Stimulated activated CD4-positive, alpha-beta T cell treated with anti-CD3 and anti-CD28 coated beads, Interleukin-1b, Interleukin-23, amount 100 ng/mL, for 48 hours (primary cell): ENCODE measurements at regions not wholly inside any gene's neighbourhood (a gene's known extent, or its start where the extent isn't known, plus 50 kb on each side); places are given as distances from the start of the nearest gene placed in this dataset.
"Not testable (repeated sequence)": the region's sequence is repeated elsewhere in the genome, so short reads cannot be mapped to it uniquely, and the experiment has no call there.

Experiments
- DNase-seq: peaks from one replicate; pipeline ENCODE4 v3.0.0-alpha.2; 2020

DNA sequence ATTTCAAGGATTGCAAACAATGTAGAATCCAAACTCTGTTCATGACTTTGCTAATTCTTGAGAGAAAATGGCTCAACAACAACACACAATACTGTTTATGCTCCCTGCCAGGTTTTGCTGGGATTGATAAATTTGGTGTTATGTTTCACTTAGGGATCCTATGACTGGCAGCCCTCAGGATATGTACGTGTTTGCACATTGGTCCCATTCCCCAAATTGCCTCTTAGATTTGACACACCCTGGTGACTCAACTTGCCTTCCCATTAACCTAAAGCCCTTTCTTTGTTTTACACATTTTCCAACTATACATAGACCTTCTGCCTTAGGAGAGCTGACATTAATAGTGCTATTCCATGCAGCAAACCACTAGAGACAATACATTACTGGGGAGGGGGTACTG, 809.4 kb upstream of the AMELY start:
- no peak for DNase-seq

DNA sequence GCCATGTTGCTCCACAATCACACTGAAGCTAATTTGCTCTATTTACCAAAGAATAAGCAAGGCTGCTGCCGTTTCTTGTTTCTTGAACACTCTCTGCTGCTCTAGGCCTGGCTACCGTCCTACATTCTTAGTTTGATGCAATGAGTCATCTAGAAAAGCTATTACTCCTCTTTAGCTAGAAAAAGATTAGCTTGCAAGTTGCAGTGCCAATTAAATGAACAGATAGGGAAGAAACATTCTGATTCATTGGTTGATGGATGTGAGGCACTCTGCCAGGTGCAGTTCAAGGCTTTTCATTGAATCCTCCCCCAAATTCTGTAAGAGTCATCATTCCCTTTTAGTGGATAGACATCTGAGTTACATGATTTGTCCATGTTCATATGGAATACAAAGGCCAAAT, 807.7 kb upstream of the AMELY start:
- DNase-seq = no peak

DNA sequence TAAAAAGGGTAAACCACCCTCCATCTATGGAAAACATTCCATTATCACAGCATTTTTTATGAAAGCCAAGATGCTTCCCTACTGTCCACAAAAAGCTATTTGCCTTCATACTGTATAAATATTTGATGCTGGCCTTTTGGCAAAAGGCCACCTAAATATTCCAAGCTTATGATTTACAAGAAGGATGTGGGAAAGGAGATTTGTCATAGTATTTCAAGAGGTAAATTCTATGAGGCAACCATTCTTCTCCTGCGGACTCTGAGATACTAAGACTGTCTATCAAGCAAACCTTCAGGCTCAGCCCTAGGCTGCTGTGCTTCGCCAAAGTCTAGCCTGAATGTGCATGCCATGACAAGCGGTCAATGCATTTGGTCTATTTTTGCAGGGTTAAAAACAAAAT, 807.1 kb upstream of the AMELY start:
- no peak for DNase-seq

DNA sequence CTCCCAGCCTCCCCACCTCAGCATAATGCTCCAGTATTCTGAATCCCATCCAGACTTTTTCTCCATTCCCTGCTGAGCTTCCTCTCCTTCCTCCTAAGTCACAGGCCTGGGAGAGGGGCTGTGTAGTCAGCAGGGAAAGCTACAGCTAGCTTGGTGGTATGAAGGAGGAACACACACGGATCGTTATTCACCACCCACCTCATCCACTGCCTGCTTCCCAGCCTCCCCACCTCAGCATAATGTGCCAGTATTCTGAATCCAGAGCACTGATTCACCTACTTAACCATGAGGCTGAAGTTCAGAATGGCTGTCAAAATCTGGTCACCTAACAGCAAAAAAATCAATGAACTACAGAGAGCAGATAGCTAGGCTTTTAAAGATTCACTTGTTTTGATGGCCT, 806.6 kb upstream of the AMELY start:
- DNase-seq = no peak

DNA sequence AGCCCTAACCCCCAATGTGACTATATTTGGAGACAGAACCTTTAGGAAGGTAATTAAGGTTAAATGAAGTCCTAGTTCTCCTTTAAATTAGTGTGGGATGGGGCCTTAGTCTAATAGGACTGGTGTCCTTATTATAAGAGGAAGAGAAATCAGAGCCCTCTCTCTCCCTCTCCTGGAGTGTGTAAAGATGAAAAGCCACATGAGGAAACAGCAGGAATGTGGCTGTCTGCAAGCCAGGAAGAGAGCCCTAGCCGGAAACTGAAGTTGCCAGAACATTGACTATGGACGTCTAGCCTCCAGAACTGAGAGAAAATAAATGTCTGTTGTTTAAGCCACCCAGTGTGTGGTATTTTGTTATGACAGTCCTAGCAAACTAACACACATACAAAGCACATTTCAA, 802.9 kb upstream of the AMELY start:
- no peak for DNase-seq

DNA sequence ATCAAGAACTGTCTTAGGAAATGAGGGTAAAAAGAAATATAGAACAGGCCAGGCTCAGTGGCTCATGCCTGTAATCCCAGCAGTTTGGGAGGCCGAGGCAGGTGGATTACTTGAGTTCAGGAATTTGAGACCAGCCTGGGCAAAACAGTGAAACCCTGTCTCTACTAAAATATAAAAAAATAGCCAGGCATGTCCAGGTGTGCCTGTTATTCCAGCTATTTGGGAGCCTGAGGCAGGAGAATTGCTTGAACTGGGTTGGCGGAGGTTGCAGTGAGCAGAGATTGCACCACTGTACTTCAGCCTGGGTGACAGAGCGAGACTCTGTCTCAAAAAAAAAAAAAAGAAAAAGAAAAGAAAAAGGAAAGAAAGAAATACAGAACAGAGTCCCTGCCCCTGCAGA, 802.2 kb upstream of the AMELY start:
- DNase-seq = not testable (repeated sequence)

DNA sequence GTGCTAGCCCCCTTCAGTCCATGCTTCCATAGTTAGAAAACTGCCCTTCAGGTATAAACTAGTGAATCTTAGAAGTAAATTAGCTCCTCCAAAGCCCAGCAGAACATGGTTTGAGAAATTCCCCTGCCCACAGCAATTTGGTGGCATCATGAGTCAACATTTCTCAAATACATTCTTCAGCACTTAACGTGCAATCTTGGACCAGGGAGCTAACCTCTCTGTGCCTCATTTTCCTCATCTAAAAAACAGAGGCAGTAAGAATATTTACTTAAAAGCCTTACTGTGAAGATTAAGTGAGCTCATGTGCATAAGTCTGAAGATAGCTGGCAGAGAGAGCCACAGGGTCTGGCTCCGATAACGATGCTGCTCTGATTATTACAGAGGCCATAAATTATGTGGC, 800.7 kb upstream of the AMELY start:
- DNase-seq = no peak

DNA sequence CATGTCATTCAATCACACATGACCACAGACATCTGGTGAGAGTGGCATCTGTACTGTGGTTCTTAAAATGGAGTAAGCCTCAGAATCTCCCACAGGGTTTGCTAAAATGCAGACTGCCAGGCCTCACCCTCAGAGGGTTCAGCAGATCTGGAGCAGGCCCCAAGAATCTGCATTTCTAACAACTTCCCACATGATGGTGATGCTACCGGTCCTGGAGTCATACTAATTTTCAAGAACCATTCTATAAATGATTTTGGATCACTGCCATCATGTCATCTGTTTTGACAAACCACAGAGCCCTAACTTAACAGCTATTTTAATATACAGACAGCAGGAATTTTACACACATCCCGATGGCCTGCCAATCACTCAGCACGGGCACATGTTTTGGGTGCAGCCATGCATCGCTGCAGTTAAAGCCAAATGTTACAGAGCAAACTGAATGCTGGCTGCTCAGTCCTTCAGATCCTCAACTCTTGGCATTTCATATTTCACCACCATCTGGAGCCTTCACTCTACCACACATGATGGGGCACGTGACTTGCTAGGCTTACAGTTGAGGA, 792.1 kb upstream of the AMELY start:
- DNase-seq = no peak

DNA sequence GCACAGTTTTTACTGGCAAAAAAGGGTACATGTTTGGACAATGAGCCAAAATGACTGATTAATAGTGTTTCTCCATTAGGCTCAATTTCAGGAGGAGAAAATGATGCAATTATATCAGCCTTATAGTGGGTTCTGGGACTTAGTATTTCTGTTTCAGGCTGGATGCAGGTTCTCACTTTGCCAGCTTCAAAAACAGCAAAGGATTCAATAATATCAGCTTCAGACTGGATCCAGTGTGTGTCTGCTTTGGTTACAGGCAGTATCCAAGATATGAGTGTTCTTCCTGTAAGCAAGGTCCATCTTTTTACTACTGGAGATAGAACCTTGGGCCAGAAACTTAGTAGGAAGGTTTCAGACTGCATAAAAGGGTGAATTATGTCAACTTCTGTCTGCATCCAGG, 790.9 kb upstream of the AMELY start:
- DNase-seq = no peak

DNA sequence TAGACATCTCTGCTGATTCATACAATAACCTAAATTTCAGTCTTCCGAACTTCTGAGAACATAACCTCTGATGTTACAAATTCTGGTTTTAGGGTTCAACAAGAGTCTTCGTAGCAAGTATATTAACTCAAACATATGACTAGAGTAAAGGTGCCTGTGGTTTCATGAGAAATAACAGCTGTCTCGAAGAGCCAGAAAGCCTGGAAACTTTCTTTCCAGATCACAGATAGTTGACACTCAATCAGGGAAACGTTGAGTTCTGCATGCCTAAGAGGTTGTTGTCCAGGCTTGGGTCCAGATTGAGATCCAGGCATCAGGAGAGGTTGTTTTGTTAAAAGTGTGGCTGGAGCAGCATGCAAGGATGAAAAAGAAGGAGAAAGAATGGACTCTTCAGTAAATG, 790.1 kb upstream of the AMELY start:
- no peak for DNase-seq

DNA sequence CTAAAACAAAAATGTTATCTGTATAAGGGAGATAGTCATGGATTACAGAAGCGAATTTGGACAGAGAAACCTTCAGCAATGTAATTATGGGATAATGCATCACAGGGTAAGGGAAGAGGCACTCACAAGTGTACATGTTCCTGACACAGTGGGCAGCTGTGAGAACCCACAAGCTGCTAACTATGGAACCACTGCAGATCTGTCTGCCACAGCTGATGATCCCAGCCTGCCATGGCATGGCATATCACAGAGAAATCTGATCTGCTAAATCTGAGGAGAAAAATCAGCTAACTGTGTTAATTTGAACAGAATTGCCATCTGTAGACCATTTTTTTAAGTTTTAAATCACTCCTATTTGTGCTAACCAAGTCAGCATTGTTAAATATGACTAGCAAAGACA, 786.0 kb upstream of the AMELY start:
- DNase-seq = no peak

DNA sequence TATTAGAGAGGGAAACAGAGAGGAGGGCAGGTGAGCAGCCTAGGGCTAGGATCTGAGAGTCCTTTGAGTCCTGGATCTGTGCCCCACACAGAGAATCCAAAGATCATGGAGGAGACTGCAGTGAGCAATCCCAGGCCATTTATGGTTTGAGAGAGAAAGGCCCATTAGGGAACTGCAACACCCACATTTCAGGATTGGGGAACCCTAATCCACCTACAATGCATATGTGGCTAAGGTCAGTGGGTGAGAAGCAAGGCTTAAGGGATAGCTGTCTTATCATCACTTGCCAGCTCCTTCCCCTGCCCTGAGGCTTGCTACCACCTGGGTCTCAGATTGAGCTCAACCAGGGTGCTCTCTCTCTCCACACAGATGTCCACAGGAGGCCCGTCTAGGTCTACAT, 781.1 kb upstream of the AMELY start:
- DNase-seq = no peak

DNA sequence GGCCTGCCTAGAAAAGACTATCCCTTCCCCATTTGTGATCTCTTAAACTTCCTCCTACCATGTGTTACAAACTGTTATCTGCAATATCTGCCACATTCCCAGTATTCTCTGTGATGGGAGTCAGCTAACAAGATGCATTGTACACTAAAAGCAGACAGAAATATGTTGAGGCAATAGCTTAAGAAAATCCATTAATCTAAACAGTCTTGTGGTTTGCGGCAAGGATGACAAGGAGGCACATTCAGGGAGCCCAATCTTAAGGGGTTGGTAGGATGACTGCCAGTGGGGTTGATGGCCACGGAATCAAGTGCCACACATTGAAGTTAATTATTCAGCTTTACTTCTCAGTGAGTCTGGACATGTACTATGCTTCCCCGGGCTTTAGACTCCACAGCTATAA, 775.5 kb upstream of the AMELY start:
- no peak for DNase-seq

DNA sequence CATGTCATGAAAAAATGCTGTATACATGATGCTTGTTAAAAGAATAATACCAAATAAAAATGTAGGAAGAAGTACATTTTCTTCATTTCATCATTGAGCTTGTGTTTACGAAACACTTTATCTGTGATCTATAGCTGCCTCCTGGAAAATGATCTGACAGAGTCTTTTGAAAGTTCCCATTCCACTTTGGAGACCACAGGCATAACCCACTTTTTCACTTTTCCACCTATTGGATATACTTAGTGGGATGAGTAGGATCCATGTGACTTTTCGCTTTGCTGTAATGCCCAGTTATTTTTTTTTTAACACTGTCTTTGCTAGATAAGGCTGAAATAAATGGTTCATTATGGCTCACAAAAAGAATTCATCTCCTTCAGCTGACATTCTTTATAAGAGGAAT, 773.0 kb upstream of the AMELY start:
- no peak for DNase-seq

DNA sequence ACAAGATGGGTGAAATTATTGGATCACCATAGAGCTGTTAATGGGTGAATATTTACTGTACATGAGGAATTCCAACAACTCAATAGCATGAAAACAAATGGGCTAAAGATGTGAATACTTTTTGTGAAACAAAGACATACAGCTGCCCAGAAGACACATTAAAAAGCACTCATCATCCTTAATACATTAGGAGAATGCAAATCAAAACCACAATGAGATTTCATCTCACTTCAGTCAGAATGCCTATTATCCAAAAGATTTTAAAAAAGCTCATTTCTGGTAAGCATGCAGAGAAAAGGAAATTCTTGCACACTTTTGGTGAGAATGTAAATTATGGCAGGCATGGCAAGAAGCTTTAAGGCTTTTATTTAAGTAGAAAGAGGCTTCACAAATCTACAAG, 770.8 kb upstream of the AMELY start:
- DNase-seq = no peak

DNA sequence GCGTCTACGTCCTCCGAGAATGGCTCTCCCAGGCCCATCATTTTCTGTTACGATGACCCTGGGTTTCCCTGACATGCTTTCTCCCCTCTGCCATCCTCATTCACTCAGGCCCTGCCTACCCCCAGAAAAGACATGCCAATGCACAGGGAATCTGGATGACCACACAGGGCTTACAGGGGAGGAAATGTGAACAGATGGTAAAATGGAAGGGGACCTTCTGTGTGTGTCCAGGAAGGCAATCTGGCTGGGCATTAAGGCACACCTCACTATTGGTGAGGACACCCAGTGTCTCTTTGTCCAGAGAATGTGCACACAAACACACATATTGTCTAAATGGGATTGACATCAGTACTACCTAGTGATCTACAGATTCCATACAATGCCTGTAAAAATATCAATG, 769.9 kb upstream of the AMELY start:
- no peak for DNase-seq

DNA sequence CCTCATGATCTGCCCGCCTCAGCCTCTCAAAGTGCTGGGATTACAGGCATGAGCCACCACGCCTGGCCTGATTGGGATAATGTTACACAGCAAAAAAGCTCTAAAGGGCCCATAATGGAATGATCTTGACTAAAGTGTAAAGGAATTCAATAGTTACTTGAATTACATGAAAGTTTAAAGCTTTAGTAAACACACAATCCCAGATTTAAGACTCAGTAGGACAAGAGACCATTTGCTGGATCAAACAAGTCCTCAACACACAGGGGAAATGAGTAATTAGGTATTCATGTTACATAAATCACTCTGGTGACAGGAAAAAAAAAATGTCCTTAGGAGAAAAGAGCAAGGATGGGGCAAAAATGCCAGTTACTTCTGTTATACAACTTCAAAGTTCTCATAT, 762.9 kb upstream of the AMELY start:
- no peak for DNase-seq

DNA sequence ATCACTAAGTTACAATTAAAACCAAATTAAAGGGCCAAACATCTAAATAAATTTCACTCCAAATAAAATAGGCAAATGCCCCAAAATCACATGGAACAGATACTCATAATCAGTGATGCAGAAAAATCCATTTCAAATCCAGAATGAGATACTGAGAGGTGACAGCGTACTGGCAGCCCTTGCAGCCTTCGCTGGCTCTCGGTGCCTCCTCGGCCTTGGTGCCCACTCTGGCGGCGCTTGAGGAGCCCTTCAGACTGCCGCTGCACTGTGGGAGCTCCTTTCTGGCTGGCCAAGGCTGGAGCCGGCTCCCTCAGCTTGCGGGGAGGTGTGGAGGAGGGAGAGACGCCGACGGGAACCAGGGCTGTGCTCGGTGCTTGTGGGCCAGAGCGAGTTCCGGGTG, 761.2 kb upstream of the AMELY start:
- DNase-seq = no peak

DNA sequence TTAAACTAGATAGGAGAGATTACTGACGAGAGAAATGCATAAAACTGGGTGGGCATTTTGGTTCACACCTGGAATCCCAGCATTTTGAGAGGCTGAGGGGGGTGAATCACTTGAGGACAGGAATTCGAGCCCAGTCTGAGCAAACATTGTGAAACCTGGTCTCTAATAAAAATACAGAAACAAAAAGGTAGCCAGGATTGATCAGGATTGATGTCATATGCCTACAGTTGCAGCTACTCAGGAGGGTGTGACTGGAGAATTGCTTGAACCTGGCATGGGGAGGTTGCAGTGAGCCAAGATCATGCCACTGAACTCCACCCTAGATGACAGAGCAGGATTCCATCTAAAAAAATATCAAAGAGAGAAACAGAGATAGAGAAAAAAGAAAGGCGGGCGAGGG, 751.7 kb upstream of the AMELY start:
- no peak for DNase-seq

DNA sequence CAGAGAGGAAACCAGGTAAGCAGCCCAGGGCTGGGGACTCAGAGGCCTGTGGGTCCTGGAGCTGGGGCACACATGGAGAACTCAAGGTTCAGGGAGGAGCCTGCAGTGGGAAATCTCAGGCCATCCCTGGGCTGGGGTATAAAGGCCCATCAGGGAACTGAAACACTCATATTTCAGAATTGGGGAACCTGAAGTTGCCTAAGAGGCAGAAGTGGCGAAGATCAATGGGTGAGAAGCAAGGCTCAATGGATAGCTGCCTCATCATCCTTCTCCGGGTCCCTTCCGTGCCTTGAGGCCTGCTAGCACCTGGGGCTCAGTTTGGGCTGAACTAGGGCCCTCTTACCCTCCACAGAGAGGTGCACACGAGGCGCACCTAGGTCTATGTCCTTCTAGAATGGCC, 747.5 kb upstream of the AMELY start:
- no peak for DNase-seq

DNA sequence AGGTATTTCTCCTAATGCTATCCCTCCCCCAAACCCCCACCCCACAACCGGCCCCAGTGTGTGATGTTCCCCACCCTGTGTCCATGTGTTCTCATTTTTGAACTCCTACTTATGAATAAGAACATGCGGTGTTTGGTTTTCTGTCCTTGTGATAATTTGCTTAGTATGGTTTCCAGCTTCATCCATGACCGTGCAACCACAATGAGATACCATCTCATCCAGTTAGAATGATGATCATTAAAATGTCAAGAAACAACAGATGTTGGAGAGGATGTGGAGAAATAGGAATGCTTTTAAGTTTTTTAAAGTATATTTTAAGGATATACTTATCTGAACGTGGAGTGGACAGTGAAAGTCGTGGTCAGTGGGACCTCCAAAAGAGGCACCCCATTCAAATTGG, 745.0 kb upstream of the AMELY start:
- no peak for DNase-seq

DNA sequence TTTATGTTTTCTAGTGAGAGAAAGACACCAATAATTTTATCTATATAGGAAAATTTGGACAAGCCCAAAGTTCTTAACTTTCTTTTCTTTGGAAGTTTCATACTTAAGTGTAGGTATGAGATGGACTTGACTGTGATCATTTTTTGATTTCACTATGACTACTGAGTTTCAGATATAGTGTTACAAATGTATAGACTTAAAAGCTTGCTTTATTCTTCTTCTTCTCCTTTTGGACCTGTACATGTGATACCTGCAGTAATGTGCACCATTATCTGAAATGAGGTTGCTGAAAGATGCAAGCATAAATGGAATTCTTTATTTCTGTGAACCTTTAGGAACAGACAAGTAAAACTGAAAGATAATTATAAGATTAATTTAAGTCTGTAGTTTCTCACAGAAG, 743.4 kb upstream of the AMELY start:
- DNase-seq = no peak

DNA sequence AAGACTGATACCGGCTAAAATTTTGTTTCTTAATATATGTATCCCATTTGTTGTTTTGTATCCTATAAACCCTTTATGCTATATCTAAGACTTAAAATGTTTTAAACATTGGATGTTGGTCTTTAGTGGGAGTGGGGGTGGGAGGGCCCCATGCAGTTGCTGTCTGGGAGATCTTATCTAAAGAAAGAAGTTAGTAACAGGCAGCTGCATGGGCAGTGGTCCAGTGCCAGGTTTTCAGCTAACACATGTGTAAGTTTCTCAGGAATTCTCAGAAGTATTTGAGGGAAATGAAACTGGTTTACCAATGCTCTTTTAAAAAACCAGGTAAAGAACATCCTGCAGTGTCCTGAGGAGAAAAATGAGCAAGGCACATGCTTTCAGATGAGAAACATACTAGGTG, 738.3 kb upstream of the AMELY start:
- DNase-seq = not testable (repeated sequence)
